ENCODE measurements at regions not wholly inside any gene's neighbourhood (a gene's known extent, or its start where the extent isn't known, plus 50 kb on each side); places are given as distances from the start of the nearest gene placed in this dataset.

DNA sequence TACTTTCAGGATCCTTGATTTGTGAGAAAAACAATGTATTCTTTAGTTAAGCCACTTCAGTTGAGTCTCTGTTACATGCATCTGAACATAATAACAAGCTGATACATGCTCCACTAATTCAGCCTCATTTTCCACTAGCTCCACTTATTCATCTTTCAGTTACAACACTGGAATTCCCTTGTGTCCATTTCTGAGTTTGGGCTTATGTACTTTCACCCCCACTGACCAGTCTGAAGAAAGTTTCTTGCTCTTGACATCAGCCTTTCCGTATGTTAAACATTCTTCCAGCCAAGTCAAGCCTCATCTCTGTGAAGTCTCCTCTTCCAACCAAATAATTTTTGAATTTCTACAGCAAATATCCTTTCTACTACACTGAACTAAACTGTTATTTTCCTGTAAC lies 592.5 kb upstream of the NOVA1 start:
- WGBS (ENCODE audit: insufficient coverage), result 33% methylated on average over 1 of the region's 1 CpG
- Histone ChIP-seq H3K27me3 (ENCODE audit: control insufficient read depth, insufficient read depth, low read length) (no peaks in the 10 kb centered on the region), H3K27ac (ENCODE audit: low read length) (no peak overlapping the region), H3K4me1 (ENCODE audit: control insufficient read depth, insufficient read depth, low read length) (no peaks in the 10 kb centered on the region), H3K36me3 (ENCODE audit: control insufficient read depth, insufficient read depth, low read length) (no peaks in the 10 kb centered on the region), H3K4me3 (ENCODE audit: low read length) (no peak overlapping the region), H3K9me3 (replicated peaks; ENCODE audit: control insufficient read depth, low read depth, low read length) (no peaks in the 10 kb centered on the region)
- DNase-seq, result peak; percentile 70

DNA sequence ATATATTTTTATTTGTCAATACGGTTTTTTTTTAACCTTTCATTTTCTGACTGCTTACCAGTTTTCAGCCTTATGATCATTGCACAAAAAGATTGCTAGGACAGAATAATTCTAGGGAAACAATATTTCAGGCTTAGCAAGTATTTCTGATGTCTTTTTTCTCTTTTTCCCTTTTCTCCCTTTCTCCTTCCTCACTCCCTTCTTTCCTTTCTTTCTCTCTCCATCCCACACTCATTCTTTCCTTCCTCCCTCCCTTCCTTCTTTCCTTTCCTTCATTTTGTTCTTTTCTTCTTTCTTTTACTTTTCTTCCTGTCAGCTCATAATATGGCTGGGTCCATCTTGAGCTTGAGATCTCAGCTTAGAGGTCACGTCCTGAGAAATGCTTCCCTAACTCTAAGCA lies 601.4 kb upstream of the NOVA1 start:
- H3K36me3 ChIP-seq (ENCODE audit: control insufficient read depth, insufficient read depth, low read length), result no peaks in the 10 kb centered on the region
- no peak overlapping the region for H3K4me3 ChIP-seq (ENCODE audit: low read length)
- no peaks in the 10 kb centered on the region for H3K9me3 ChIP-seq (replicated peaks; ENCODE audit: control insufficient read depth, low read depth, low read length)
- no peak overlapping the region for H3K27ac ChIP-seq (ENCODE audit: low read length)
- no peaks in the 10 kb centered on the region for H3K4me1 ChIP-seq (ENCODE audit: control insufficient read depth, insufficient read depth, low read length)
- no peak for DNase-seq
- WGBS (ENCODE audit: insufficient coverage), result no CpG with 5 or more reads among the region's 2 CpGs
- no peaks in the 10 kb centered on the region for H3K27me3 ChIP-seq (ENCODE audit: control insufficient read depth, insufficient read depth, low read length)

DNA sequence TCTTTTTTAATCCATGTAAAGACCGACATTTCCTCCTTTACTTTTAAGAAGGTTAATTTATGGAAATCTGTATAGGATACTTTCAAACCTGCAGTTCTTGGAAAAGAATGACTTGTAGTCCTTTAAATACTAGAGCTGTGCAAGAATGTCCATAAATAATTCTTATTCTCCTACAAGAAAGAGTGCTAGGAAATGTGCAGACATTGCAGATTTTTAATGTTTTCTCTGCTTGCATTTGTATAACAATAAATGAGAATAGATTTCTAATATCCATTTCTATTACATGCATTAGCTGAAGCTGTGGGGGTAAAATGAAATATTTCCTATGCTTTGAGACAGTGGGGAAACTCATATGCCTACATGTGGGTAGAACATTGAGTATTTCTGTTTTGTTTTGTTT lies 607.2 kb upstream of the NOVA1 start:
- no peaks in the 10 kb centered on the region for H3K36me3 ChIP-seq (ENCODE audit: control insufficient read depth, insufficient read depth, low read length)
- H3K4me3 ChIP-seq (ENCODE audit: low read length), result no peak overlapping the region
- DNase-seq, result no peak
- no CpG with 5 or more reads among the region's 1 CpG for WGBS (ENCODE audit: insufficient coverage)
- H3K27ac ChIP-seq (ENCODE audit: low read length), result no peak overlapping the region
- H3K9me3 ChIP-seq (replicated peaks; ENCODE audit: control insufficient read depth, low read depth, low read length), result no peaks in the 10 kb centered on the region
- no peaks in the 10 kb centered on the region for H3K4me1 ChIP-seq (ENCODE audit: control insufficient read depth, insufficient read depth, low read length)
- H3K27me3 ChIP-seq (ENCODE audit: control insufficient read depth, insufficient read depth, low read length), result no peaks in the 10 kb centered on the region

DNA sequence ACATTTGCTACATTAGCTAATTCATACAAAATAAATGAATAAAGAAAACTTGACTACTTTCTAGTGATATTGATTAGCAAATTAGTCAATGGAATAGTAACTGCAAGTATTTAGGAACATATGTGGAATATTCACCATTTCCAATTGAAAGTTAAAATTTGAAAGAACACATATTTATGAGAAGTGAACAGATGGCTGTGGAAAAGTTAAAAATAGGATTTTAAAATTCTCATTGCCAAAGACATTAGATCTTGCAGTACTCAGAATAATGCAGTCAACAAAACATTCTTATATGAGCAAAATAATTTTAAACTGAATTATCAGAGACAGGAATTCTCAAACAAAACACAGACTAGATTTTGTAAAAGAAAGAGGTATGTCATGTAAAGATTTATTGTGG lies 613.9 kb upstream of the NOVA1 start:
- no peaks in the 10 kb centered on the region for H3K4me1 ChIP-seq (ENCODE audit: control insufficient read depth, insufficient read depth, low read length)
- H3K4me3 ChIP-seq (ENCODE audit: low read length), result no peak overlapping the region
- H3K27me3 ChIP-seq (ENCODE audit: control insufficient read depth, insufficient read depth, low read length), result no peaks in the 10 kb centered on the region
- H3K27ac ChIP-seq (ENCODE audit: low read length), result no peak overlapping the region
- peak; percentile 69 for DNase-seq
- H3K9me3 ChIP-seq (replicated peaks; ENCODE audit: control insufficient read depth, low read depth, low read length), result no peaks in the 10 kb centered on the region
- no peaks in the 10 kb centered on the region for H3K36me3 ChIP-seq (ENCODE audit: control insufficient read depth, insufficient read depth, low read length)

DNA sequence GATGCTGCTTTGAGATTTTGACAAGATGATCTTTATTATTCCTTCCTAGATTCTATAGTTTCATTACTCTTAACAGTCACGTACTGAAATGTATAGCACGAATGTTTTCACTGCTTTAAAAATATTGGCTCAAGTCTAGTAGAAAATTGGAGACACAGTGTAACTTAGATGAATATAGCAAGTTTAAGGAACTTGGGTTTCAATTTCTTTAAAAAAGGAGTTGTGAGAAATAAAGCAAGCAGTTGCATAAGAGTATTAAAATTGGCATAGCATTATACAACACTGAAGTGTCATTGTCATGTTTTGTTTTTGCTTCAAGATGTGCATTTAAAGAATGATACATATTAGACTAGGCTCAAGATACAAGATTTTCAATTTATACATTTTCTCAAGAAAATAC lies 624.8 kb upstream of the NOVA1 start:
- no CpG with 5 or more reads among the region's 2 CpGs for WGBS (ENCODE audit: insufficient coverage)
- Histone ChIP-seq H3K4me3 (ENCODE audit: low read length) (no peak overlapping the region), H3K27me3 (ENCODE audit: control insufficient read depth, insufficient read depth, low read length) (no peaks in the 10 kb centered on the region), H3K4me1 (ENCODE audit: control insufficient read depth, insufficient read depth, low read length) (no peaks in the 10 kb centered on the region), H3K9me3 (replicated peaks; ENCODE audit: control insufficient read depth, low read depth, low read length) (peaks cover 9% of the 10 kb centered on the region), H3K27ac (ENCODE audit: low read length) (no peak overlapping the region), H3K36me3 (ENCODE audit: control insufficient read depth, insufficient read depth, low read length) (no peaks in the 10 kb centered on the region)
- DNase-seq, result no peak

DNA sequence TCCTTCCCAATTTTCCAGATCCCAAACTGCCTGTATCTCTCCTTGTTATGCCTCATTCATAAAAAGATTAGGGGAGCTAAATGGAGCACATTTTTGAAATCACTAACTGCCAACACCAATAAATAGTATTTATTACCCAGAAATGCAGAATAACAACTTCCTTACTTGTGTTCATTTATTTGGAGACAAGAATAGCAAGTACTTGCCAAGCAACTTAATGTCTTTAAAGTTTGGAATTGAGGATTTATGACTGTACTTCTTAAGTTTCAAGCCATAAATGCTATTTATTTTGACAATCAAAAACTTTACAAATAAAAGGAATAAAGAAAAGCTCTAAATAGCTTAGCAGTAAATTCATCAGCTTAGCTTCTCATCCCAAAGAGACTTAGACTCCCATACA lies 626.1 kb upstream of the NOVA1 start:
- peak; percentile 63 for DNase-seq
- H3K27ac ChIP-seq (ENCODE audit: low read length), result no peak overlapping the region
- peaks cover 9% of the 10 kb centered on the region for H3K9me3 ChIP-seq (replicated peaks; ENCODE audit: control insufficient read depth, low read depth, low read length)
- H3K27me3 ChIP-seq (ENCODE audit: control insufficient read depth, insufficient read depth, low read length), result no peaks in the 10 kb centered on the region
- no peak overlapping the region for H3K4me3 ChIP-seq (ENCODE audit: low read length)
- H3K4me1 ChIP-seq (ENCODE audit: control insufficient read depth, insufficient read depth, low read length), result no peaks in the 10 kb centered on the region
- H3K36me3 ChIP-seq (ENCODE audit: control insufficient read depth, insufficient read depth, low read length), result no peaks in the 10 kb centered on the region

DNA sequence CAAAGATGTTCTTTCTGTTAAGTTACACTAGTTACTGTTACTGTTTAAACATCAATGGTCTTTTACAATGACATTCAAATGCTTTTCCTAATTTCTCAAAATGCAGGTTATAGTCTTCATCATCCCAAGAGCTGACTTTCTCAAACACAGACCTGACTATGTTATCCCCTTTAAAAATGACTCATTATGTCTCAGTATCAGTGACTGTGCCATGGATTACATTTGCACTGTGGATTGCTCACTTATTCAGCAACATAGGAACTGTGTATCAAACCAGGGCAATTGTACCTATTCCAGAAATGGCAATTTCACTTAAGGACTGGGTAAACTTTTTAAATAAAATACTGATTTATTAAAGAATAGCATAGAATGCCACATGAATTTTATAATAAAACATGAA lies 630.2 kb upstream of the NOVA1 start:
- H3K27me3 ChIP-seq (ENCODE audit: control insufficient read depth, insufficient read depth, low read length), result no peaks in the 10 kb centered on the region
- H3K4me3 ChIP-seq (ENCODE audit: low read length), result no peak overlapping the region
- DNase-seq, result no peak
- H3K27ac ChIP-seq (ENCODE audit: low read length), result no peak overlapping the region
- H3K4me1 ChIP-seq (ENCODE audit: control insufficient read depth, insufficient read depth, low read length), result no peaks in the 10 kb centered on the region
- no peaks in the 10 kb centered on the region for H3K9me3 ChIP-seq (replicated peaks; ENCODE audit: control insufficient read depth, low read depth, low read length)
- no peaks in the 10 kb centered on the region for H3K36me3 ChIP-seq (ENCODE audit: control insufficient read depth, insufficient read depth, low read length)

DNA sequence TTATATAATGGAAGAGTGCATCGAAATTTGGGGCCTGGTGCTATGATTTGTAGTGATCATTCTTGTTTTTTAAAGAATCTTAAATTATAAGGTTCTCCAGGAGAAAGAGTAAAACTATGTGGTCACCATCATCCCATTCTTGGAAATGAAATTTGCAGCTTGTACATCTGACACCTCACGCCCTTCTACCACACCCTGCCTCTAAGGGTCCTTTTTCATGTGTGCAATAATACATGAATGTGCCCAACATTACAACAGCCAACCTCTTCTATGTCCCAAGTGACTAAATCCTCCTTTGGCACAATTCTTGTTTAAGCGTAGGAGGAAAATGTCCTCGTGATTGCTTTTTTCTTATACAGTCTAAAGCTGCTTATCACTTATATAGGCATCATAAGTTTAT lies 636.5 kb upstream of the NOVA1 start:
- no peaks in the 10 kb centered on the region for H3K27me3 ChIP-seq (ENCODE audit: control insufficient read depth, insufficient read depth, low read length)
- no peaks in the 10 kb centered on the region for H3K9me3 ChIP-seq (replicated peaks; ENCODE audit: control insufficient read depth, low read depth, low read length)
- H3K27ac ChIP-seq (ENCODE audit: low read length), result no peak overlapping the region
- WGBS (ENCODE audit: insufficient coverage), result no CpG with 5 or more reads among the region's 4 CpGs
- no peaks in the 10 kb centered on the region for H3K36me3 ChIP-seq (ENCODE audit: control insufficient read depth, insufficient read depth, low read length)
- no peak overlapping the region for H3K4me3 ChIP-seq (ENCODE audit: low read length)
- no peak for DNase-seq
- H3K4me1 ChIP-seq (ENCODE audit: control insufficient read depth, insufficient read depth, low read length), result no peaks in the 10 kb centered on the region

DNA sequence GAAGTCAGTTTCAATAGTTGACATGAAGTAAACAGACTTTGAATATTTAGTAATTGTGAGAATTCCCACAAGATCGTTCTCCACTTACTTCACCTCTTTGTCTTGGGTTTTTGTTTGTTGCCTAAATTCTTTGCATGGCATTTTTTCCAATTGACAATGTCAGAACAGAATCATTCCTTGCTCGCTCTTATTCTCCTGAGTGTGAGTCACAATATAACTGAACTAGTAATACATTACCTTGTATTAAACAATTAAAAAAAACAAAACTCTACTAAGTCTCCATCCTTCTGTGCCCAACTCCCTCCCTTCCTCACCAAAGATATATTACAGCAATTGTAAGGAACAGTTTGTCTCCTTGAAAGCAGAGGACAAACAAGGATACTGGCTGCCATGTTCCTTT lies 638.8 kb upstream of the NOVA1 start:
- DNase-seq, result no peak
- no peaks in the 10 kb centered on the region for H3K4me1 ChIP-seq (ENCODE audit: control insufficient read depth, insufficient read depth, low read length)
- WGBS (ENCODE audit: insufficient coverage), result no CpG with 5 or more reads among the region's 2 CpGs
- H3K27me3 ChIP-seq (ENCODE audit: control insufficient read depth, insufficient read depth, low read length), result no peaks in the 10 kb centered on the region
- no peaks in the 10 kb centered on the region for H3K9me3 ChIP-seq (replicated peaks; ENCODE audit: control insufficient read depth, low read depth, low read length)
- no peaks in the 10 kb centered on the region for H3K36me3 ChIP-seq (ENCODE audit: control insufficient read depth, insufficient read depth, low read length)
- no peak overlapping the region for H3K27ac ChIP-seq (ENCODE audit: low read length)
- H3K4me3 ChIP-seq (ENCODE audit: low read length), result no peak overlapping the region

DNA sequence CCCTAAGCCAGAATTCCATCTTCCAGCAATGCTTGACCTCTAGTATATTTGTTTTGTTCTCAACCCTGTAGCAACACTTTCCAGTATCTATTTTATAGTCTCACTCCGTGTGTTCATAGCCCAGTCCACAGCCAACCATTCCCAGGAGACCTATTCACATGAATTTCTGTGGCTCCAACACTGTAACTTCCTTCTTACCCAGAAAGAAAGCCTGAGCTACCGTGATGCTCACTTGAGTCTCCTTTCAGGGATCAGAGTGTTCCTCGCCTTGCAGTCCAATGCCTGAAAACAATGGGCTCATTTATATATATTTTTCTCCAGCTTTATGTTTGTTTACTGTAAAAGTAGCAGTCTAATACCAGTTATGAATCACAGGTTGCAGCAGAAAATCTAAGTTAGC lies 645.0 kb upstream of the NOVA1 start:
- no peaks in the 10 kb centered on the region for H3K36me3 ChIP-seq (ENCODE audit: control insufficient read depth, insufficient read depth, low read length)
- H3K4me3 ChIP-seq (ENCODE audit: low read length), result no peak overlapping the region
- DNase-seq, result peak; percentile 27
- H3K27me3 ChIP-seq (ENCODE audit: control insufficient read depth, insufficient read depth, low read length), result no peaks in the 10 kb centered on the region
- H3K9me3 ChIP-seq (replicated peaks; ENCODE audit: control insufficient read depth, low read depth, low read length), result no peaks in the 10 kb centered on the region
- H3K27ac ChIP-seq (ENCODE audit: low read length), result no peak overlapping the region
- no peaks in the 10 kb centered on the region for H3K4me1 ChIP-seq (ENCODE audit: control insufficient read depth, insufficient read depth, low read length)
- WGBS (ENCODE audit: insufficient coverage), result 17% methylated on average over 1 of the region's 3 CpGs

DNA sequence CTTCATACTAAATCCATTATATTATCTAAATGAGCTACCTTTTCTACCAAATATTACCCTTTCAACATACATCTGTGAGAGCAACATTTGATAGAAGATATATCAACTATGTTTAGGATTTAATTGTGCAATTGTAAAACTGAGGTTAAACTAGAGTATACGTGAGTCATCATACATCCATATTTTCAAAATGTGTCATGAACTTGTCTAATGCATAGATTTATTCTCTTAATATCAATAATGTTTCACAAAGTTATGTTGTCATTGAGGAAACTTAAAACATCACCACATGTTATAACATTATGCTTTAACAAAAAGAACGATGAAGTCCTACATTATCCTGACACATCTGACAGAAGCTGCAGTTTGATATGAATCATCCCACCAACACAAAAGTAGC lies 645.5 kb upstream of the NOVA1 start:
- H3K36me3 ChIP-seq (ENCODE audit: control insufficient read depth, insufficient read depth, low read length), result no peaks in the 10 kb centered on the region
- no peak for DNase-seq
- no peaks in the 10 kb centered on the region for H3K9me3 ChIP-seq (replicated peaks; ENCODE audit: control insufficient read depth, low read depth, low read length)
- no CpG with 5 or more reads among the region's 2 CpGs for WGBS (ENCODE audit: insufficient coverage)
- no peak overlapping the region for H3K27ac ChIP-seq (ENCODE audit: low read length)
- no peaks in the 10 kb centered on the region for H3K27me3 ChIP-seq (ENCODE audit: control insufficient read depth, insufficient read depth, low read length)
- no peak overlapping the region for H3K4me3 ChIP-seq (ENCODE audit: low read length)
- no peaks in the 10 kb centered on the region for H3K4me1 ChIP-seq (ENCODE audit: control insufficient read depth, insufficient read depth, low read length)

Measured in muscle of leg (tissue), 3 donors.